NCI-H128 (cell line): ENCODE measurements at regions not wholly inside any gene's neighbourhood (a gene's known extent, or its start where the extent isn't known, plus 50 kb on each side); places are given as distances from the start of the nearest gene placed in this dataset.

Experiments used
- DNase-seq: peaks from one replicate; lab custom pipeline; 2025; ENCODE audit not compliant: unreplicated experiment; lab: John Stamatoyannopoulos, UW

DNA sequence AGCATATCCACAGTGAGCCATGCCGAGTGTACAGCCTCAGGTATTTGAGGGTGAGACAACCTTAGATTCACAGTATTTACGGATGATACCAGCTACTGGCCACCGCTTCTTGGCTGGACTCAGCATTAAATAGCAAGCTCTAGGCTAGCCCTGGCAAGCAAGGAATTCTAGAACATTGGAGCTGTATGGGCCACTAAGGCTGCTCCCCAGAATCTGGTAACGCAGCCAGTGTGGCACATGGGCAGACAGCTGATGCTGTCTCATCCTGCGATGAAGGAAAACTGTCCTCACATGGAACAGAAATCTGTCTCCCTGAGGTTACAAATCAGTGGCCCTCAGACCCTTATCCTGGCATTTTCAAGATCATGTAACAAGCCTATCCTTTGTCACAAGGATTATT is 57.6 kb upstream of the RGMA start:
- no peak for DNase-seq

DNA sequence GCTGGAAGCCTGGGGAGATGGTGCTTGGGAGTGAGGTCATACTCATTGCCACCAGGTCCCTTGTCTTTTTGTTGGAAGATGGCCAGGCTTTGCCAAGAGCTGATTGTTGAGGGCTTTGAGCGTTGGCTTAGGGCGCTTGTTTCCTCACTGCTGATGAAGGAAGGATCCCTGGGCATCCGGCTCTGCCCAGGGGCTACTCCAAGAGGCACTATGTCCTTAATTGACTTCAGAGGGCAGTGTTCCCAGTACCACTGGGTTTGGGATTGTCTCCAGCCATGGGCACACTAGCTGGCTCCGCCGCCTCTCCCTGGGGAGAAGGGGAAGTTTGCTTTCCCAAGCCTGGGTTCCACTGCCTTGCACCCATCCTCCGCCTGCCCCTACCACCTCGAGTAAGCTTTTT is 57.2 kb upstream of the RGMA start:
- no peak for DNase-seq

DNA sequence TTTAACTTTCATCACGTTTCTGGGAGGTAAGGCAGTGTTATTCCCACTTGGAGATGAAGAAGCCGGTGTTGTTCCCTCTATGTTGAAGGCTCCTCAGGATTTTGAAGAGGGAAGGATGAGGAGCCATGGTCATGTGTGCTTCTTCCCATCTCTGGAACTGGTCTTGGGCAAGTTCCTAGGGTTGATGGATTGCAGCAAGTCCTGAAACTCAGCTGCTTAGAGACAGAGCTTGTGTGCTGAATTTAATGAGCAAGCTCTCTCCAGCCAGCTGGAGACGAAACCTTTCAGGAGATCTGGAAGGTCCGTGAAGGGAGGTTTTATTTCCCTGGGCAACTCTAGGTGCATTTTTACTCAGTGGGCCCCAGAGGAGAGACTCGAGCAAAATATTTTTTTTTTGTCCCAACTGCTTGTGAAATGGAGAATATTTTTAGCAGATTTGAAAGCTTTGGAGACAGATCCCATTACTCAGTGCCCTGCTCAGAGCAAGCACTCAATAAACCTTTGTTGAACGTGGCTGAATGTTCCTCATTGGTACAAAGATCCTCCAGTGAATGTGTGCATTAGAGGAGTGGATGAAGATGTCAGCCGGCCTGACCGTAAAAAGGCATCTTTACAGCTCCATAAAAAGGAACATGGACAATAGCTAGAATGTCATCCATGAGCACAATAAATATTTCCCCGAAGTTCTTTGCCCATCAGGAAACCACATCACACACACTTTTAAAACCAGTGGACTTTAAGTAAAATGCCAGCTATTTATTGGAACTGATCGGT is 55.6 kb upstream of the RGMA start:
- DNase-seq: no peak

DNA sequence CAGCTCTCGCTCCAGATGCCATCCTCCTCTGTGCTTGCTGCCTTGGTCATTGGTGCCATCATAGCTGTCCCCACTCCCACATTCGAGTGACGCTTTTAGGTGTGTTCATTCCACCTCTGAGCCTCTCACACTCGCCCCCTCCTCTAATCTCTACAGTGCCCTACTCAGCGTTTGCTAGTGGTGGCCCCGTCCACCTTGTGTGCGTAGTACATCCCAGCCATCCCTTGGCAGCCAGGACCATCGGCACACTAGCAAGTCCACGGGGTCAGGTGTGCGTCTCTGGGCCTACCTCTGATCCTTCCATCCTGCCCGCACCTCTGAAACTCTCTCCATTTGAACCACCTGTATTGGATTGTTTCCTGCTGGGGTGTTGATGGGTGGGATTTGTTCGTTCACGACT is 54.2 kb upstream of the RGMA start:
- no peak for DNase-seq

DNA sequence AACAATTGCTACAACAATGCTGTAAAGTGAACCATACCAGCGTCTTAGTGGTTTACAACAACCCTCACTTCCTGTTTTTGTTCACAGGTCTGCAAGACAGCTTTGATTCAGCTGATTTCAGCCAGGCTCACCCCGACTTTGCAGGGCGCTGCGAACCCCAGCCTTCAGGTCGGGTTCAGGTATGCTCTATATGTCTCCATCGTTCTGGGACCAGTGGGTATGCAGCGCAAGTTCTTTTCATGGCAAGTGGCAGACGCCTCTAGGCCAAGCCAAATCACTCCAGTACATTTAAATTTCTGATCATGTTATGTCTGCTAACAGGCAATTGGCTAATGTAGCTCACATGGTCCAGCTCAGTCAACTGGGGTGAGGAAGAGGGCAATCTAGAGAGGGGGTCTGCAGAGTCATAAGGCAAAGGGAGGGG is 52.4 kb upstream of the RGMA start:
- no peak for DNase-seq

DNA sequence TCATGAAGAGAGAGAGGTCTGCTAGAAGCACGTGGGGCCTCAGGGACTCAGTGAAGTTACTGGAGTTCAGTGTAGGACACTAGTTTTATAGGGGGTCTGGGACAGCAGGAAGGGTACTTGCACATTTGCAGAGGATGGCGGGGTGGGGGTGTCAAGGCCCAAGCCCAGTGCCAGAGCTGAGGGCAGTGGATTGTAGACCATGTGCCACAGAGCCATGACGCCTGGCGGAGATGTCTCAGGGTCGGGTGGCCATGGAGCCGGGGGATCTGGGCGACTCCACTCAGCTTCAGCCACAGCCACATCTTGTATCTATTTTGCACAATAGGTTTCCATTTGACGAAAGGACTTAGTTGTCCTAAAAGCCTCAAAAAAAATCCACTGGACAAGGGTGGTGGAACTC is 50.4 kb upstream of the RGMA start:
- no peak for DNase-seq

DNA sequence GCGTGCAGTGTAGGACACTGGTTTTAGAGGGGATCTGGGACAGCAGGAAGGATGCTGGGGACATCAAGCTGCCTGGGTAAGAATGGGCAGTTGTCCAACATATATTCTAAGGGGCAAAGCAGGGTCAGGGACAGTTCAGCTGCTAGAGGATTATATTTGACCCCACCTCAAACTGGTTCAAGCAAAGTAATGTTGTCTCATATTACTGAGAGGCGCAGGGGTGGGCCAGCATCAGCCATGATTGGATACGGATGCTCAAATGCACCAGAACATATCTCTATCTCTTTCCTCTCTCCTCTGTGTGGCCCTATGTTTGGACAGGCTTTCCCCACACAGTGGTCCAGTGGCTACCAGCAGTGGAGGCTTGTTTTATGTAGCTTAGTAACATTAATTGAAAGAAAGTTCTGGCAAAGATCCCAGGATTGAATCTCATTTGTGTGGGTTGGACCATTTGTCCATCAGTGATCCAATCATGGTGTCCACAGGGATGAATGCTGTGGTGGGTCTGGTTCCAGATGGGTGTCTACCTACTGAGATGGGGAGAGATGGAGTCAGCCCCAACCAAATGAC is 49.8 kb upstream of the RGMA start:
- no peak for DNase-seq
